ENCODE measurements at regions not wholly inside any gene's neighbourhood (a gene's known extent, or its start where the extent isn't known, plus 50 kb on each side); places are given as distances from the start of the nearest gene placed in this dataset.

- no peak for TF ChIP-seq CTCF (IDR thresholded peaks at IDR 0.05)
- no peak for TF ChIP-seq POLR2A (IDR thresholded peaks at IDR 0.05)
Measured at GRCh38 chr22:45082795-45083194, 73.0 kb upstream of the PHF21B start.
